GM18511 (cell line): ENCODE measurements at regions not wholly inside any gene's neighbourhood (a gene's known extent, or its start where the extent isn't known, plus 50 kb on each side); places are given as distances from the start of the nearest gene placed in this dataset.
"Not testable (repeated sequence)": the region's sequence is repeated elsewhere in the genome, so short reads cannot be mapped to it uniquely, and the experiment has no call there.

Experiments
- ATAC-seq: cut with Tn5 transposase; IDR thresholded peaks from one replicate; pipeline ENCODE4 v1.9.1; 2021; ENCODE audit warnings: mild to moderate bottlenecking, moderate library complexity; ENCODE audit not compliant: unreplicated experiment

DNA sequence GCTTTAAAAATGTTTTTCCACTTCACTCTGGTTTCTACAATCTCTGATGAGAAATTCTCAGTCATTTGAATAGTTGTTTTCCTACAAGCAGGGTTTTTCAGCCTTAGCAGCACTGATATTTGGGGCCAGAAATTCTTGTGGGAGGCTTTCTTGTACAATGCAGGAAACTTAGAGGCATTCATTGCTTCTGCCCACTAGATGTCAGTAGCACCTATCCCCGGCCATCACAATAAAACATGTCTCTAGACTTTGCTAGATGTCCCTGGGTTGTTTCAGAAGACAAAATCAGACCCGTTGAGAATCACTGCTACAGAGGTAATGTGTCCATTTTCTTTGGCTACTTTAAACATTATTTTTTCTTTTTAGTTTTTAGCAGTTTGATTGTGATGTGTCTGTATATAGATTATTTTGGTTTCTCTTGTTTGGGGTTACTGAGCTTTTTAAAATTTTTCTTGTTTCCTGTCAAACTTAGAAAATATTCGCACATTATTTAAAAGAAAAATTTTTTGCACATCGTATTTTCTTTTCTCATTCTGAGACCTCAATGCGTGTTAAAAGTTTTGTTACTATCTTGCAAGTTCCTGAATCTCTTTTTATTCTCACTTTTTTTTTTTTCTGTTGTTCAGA is 60.8 kb upstream of the CCDC179 start:
- ATAC-seq = peak; percentile 97

GRCh38 chr11:22922672-22923071 is 62.4 kb upstream of the CCDC179 start:
- no peak for ATAC-seq

GRCh38 chr11:22923561-22923960 is 63.3 kb upstream of the CCDC179 start:
- ATAC-seq = no peak

DNA sequence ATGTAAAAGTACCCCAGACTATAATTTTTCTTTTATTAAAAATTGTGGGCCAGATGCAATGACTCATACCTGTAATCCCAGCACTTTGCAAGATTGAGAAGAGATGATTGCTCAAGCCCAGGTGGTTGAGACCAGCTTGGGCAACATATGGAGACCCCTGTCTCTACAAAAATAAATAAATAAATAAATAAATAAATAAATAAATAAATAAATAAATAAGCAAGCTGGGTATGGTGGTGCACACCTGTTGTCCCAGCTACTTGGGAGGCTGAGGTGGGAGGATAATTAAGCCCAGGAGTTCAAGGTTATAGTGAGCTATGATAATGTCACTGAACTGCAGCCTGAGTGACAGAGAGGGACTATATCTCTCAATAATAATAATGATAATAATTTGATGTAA is 66.1 kb upstream of the CCDC179 start:
- ATAC-seq = no peak

- ATAC-seq = no peak
Measured at GRCh38 chr11:22927793-22928192, 67.5 kb upstream of the CCDC179 start.

GRCh38 chr11:22928207-22928917 is 68.1 kb upstream of the CCDC179 start:
- no peak for ATAC-seq

DNA sequence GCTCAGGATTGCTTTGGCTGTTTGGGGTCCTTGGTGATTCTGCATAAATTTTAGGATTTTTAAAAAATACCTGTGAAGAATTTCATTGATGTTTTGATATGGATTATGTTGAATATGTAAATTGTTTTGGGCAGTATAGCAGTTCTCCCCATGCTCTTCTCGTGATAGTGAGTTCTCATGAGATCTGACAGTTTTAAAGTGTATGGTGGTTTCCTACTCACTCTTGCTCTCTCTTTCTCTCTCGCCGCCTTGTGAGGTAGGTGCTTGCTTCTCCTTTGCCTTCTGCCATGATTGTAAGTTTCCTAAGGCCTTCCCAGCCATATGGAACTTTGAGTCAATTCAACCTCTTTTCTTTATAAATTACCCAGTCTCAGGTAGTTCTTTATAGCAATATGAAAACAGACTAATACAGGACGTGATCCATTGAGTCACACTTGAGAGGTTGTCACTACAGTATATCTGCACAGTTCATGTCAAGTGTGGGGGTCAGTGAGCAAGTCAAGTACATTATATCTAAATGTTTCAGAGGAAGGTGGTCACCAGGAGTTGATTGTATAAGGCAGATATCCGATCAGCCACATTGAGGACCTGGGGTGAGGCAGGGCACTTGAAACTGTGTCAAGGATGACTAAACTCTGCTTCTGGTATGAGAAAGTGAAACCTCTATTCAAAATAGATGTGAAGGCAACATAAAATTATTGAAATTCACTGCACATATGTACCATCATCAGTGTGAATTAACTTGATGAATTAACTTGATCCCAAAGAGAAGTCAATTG is 70.7 kb upstream of the CCDC179 start:
- peak; percentile 99 for ATAC-seq

DNA sequence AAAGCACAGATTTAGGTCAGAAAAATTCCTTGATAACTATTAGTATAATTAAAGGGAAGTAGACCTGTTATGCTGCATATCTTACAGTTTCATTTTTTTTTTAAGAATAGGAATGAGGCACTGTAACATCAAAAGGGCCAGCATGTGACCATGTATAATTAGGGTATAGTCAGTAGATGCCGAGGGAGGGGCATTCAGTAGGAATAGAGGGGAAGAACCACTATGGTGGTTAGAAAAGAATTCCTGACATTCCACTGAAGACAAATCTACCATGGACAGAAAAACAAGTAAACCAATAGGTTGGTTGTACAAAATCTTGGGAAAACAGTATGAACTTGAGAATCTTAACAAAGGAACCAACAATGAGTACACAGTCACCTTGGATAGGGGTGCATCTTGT is 78.4 kb upstream of the CCDC179 start:
- ATAC-seq = no peak

DNA sequence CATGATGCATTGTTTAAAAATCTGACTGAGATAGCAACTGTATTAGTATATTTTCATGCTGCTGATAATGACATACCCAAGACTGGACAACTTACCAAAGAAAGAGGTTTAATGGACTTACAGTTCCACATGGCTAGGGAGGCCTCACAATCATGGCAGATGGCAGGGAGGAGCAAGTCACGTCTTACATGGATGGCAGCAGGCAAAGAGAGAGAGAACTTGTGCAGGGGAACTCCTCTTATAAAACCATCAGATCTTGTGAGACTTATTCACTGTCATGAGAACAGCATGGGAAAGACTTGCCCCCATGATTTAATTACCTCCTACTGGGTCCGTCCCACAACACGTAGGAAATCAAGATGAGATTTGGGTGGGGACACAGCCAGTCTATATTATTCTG is 81.3 kb upstream of the CCDC179 start:
- ATAC-seq = not testable (repeated sequence)

GRCh38 chr11:22957786-22958185 is 97.5 kb upstream of the CCDC179 start:
- ATAC-seq = no peak

GRCh38 chr11:22974251-22974650 is 114.0 kb upstream of the CCDC179 start:
- ATAC-seq = no peak

DNA sequence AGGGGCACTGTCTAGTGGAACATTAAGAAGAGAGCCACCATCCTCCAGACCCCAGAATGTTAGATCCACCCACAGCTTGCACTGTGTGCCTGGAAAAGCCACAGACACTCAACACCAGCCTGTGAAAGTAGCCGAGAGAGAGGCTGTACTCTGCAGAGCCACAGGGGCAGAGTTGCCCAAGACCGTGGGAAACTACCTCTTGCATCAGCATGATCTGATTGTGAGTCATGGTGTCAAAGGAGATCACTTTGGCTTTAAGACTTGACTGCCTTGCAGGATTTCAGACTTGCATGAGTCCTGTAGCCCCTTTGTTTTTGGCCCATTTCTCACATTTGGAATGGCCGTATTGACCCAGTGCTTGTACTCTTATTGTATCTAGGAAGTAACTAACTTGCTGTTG is 115.9 kb upstream of the CCDC179 start:
- no peak for ATAC-seq

GRCh38 chr11:22982903-22983302 is 122.6 kb upstream of the CCDC179 start:
- ATAC-seq = no peak

DNA sequence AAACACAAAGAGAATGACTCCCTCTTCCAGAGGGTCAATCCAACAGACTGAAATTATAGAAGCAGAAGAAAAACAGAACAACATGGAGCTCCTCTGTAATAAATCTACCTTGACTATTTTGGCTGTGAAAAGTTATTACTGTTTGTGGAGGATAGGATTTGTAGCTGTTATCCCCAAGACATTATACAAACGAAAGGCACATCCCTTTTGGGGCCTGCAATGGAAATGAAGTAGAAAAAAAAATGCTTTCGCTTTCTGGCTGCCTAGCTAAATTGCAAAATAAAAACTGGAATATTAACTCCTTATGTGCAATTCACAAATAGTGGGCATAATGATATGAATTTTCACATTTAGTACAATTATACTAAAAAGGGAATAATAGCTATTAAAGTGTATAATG is 123.8 kb upstream of the CCDC179 start:
- no peak for ATAC-seq

DNA sequence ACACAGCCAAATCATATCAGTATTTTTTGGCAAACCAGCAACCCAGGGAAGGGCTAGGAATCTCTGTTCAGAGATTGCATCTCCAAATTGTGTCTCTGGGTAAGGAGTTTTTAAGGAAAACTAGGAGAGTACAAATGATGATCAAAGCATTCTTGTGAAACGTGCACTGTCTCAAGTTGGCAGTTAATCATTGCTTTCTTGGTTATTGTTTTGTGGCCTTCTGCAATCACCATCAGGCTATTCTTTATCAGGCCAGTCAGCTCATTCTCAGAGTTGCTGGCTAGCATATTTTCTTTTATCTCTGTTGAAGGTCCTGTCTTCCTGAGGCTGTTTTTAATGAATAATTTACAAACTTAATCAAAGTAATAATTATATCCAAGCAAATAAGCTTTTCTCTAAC is 129.1 kb upstream of the CCDC179 start:
- ATAC-seq = no peak

GRCh38 chr11:22991196-22991595 is 130.9 kb upstream of the CCDC179 start:
- ATAC-seq = no peak

GRCh38 chr11:23006730-23007129 is 146.5 kb upstream of the CCDC179 start:
- ATAC-seq = no peak

- ATAC-seq = no peak
Measured at GRCh38 chr11:23010790-23011335, 150.6 kb upstream of the CCDC179 start.

DNA sequence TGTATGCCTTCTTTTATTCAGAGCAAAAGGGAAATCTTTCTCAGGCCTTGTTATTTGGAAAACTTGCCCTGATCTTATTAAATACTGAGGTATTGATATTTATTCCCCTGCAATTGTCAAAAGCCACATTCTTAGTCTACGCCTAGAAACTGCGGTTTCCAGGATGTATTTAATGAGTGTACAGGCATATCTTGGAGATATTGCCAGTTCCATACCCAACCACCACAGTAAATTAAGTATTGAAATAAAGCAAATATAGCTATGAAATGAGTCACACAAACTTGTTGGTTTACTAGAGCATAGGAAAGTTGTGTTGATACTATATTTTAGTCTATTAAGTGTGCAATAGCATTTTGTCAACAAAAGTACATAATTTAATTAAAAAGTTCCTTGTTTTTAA is 152.7 kb upstream of the CCDC179 start:
- ATAC-seq = no peak

- no peak for ATAC-seq
Measured at GRCh38 chr11:23013509-23013908, 153.2 kb upstream of the CCDC179 start.

DNA sequence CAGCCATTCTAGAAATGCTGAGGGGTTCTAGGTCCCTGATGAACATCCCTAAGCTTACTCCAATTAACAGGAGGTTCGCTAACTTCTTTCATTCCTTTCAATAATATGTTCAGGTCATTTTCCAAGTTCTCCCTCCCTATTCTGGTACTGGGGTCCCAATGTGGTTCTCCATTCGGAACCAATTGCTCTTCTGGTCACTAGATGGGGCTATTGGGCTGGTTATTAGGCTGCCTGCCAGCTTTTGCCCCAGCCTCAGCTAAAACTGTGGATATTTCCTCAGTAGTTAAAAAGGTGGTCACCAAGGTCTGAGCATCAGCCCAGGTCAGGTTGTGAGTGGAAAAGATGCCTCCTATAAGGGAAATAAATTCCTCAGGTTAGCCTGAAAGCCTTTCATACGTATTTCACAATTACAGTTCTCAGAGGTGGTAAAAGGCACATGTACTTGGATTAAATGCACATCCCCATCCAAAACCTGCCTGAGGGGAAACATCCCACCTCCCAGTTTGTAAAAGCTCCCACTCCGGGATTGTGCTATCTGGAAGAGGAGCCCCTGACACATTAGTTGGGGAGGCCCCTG is 161.1 kb upstream of the CCDC179 start:
- ATAC-seq = peak; percentile 63
